NT2/D1 (cell line): ENCODE measurements at regions not wholly inside any gene's neighbourhood (a gene's known extent, or its start where the extent isn't known, plus 50 kb on each side); places are given as distances from the start of the nearest gene placed in this dataset.

Experiments
- SUZ12 ChIP-seq: IDR thresholded peaks from 2 replicates; pipeline ENCODE4 v1.6.1; 2011; ENCODE audit not compliant: insufficient read length, insufficient read depth; ENCODE audit errors: extremely low read depth
- YY1 ChIP-seq: IDR thresholded peaks from 2 replicates; pipeline ENCODE4 v1.6.1; 2011; ENCODE audit not compliant: insufficient read length, insufficient read depth
- ZNF274 ChIP-seq: IDR thresholded peaks from 2 replicates; pipeline ENCODE4 v1.6.1; 2011; ENCODE audit warnings: mild to moderate bottlenecking, low read depth, low read length

- TF ChIP-seq ZNF274 (no peak), YY1 (no peak), SUZ12 (no peak)
Observed at GRCh38 chr9:22206833-22207232, 197.7 kb upstream of the CDKN2B start.
